Ammon's horn (tissue), 1 donor: ENCODE measurements at regions not wholly inside any gene's neighbourhood (a gene's known extent, or its start where the extent isn't known, plus 50 kb on each side); places are given as distances from the start of the nearest gene placed in this dataset.

Source experiments
- DNase-seq: peaks from one replicate; pipeline ENCODE4 v3.0.0-alpha.2; 2016; ENCODE audit warnings: low spot score

DNA sequence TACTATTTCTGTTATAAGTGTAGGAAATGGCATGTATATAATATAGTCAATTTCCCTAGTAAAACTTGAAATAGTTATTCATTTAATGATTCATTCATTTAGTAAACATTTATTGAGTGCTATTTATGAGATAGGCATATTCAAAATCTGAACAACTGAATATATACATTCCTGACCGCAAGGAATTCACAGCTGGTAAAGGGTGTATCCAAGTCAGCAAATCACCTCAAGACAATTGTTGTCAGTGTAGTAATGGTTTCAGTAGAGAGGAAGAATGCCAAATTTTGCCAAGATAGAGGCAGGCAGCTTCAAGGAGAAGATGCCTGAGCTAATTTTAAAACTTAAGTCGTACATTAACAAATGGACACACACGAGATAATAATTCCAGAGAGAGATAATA, 89.8 kb upstream of the CHST9 start:
- DNase-seq = no peak

GRCh38 chr18:27270508-27270907, 85.4 kb upstream of the CHST9 start:
- no peak for DNase-seq

GRCh38 chr18:27263369-27263768, 78.3 kb upstream of the CHST9 start:
- DNase-seq = no peak

DNA sequence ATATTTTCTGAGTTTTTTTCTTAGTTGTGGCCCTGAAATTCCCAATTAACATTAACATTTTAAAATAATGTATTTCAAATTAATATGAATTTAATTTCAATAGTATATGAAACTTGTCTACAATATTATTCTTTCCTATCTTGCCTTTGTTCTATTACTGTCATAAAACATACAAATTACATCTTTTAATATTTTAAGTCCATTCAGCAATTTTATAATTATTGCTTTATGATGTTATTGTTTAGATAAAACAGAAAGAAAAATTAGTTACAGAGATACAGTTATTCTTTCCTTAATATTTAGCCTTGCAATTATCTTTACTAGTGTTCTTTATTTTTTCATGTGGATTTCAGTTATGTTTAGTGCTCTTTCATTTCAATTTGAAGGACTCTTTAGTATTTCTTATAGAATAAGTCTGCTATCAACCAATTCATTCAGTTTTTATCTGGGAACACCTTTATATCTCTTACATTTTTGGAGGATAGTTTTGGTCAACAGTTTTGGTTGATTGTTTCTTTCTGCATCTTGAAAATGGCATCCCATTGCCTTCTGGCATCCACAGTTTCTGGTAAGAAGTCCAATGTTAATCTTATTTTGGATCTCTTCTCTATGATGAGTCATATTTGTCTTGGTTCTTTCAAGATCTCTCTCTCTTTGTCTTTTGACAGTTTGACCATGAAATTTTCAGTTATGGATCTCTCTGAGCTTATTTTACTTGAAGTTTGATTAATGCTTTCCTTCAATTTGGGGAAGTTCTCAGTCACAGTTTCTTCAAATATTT, 76.9 kb upstream of the CHST9 start:
- DNase-seq = no peak

DNA sequence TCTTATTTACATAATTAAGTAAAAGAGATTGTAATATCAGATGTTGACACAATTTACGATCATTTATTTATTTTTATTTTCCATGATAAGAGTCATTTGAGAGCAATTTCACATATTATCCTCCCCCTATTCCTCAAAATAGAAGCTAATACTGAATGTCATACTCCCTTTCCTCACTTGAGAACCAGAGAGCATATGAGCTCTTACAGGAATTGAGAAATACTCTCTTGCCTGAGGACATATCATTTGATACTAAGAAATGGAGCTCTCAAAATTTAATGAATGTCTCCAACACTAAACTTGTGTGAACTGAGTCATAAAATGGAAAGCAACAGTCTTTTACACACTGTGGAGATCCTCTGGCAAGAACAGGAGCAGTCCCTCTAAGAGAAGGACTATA, 68.5 kb upstream of the CHST9 start:
- no peak for DNase-seq

GRCh38 chr18:27250471-27250870, 65.4 kb upstream of the CHST9 start:
- no peak for DNase-seq

DNA sequence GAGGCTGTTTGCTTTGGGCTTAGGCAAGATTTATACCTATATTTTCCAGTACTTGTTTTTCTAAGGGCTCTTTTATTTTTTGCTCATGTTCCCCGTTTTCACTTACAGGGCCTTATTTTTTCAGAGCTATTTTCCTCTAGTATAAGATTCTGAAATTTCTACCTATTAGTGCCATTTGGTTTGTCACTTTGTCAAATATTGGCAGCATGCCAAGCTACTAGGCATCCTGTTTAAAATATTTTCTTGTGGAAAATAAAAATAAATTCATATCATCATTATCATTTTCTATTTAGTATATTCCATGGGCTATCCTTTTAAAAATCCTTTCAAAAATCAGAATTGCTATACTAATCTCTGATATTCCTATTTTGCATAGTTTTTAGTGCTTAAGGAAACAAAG, 64.8 kb upstream of the CHST9 start:
- DNase-seq = no peak

DNA sequence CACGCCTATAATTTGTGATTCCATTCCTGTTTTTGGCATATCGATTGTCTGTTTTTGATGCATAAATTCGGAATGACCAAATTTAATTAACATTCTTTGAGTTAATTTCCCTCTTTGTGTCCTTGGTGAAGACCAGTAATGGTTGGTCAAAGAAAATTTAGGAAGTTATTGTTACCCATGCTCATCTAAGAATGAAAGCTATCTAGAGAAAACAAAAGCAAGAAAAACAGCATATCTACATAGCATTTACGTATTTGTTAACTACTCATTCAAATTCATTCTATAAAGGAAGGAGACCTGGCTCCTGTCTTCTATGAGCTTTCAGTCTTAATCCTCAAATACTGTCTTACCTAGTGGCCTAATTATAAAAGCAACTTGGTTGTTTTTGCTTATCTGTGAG, 59.2 kb upstream of the CHST9 start:
- DNase-seq = no peak

GRCh38 chr18:27242392-27243047, 57.4 kb upstream of the CHST9 start:
- DNase-seq = no peak

GRCh38 chr18:27240383-27240782, 55.3 kb upstream of the CHST9 start:
- DNase-seq = no peak

DNA sequence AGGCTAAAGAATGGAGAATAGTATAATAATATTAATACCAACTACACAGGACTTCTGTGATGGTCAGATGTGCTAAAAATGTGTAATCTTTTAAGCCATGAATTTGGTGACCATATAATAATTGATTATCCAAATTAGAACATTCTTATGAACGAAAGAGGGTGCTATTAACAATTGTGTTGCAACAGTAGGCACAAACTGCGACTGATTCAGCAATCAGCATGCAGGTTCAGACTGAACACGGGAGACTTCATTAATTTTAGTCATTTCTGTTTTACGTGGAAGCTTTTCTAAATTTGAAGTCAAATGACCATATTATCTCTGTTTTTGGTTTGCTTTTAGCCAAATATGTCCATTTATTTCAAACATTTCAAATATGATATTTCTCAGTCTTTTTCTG, 54.6 kb upstream of the CHST9 start:
- DNase-seq = no peak

- peak; percentile 11 for DNase-seq
These were observed 50.2 kb upstream of the CHST9 start for GRCh38 chr18:27235218-27235870.
